Brain microvascular endothelial cell (primary cell): ENCODE measurements at regions not wholly inside any gene's neighbourhood (a gene's known extent, or its start where the extent isn't known, plus 50 kb on each side); places are given as distances from the start of the nearest gene placed in this dataset.

ENCODE experiments used
- DNase-seq: peaks from one replicate; pipeline ENCODE4 v3.0.0-alpha.2; 2020
- H3K27ac ChIP-seq: fragments of 250-450 bp; sonication (Bioruptor Pico); 2 replicates; pipeline ENCODE4 v1.5.1; 2020; ENCODE audit warnings: mild to moderate bottlenecking, moderate library complexity
- H3K27me3 ChIP-seq: fragments of 250-450 bp; sonication (Bioruptor Pico); replicated peaks from 2 replicates; pipeline ENCODE4 v1.5.1; 2020; ENCODE audit warnings: mild to moderate bottlenecking
- H3K36me3 ChIP-seq: fragments of 250-450 bp; sonication (Bioruptor Pico); replicated peaks from 2 replicates; pipeline ENCODE4 v1.5.1; 2020; ENCODE audit warnings: mild to moderate bottlenecking
- H3K4me3 ChIP-seq: 2 replicates; pipeline ENCODE4 v1.5.1; 2011; ENCODE audit warnings: low read depth, mild to moderate bottlenecking, control low read depth, low read length, moderate library complexity
- in situ Hi-C: cut with HindIII; loops from 2 replicates; pipeline ENCODE4 v1.10.0; 2017; ENCODE audit warnings: low sequenced_read_pairs, low pct_ligation_motif_present
- TF ChIP-seq, protein P1 (sequence below): IDR thresholded peaks from 2 replicates; pipeline ENCODE4 v1.5.1; 2011; ENCODE audit warnings: low read depth, mild to moderate bottlenecking, moderate library complexity, low read length, control low read depth, inconsistent platforms; ENCODE audit errors: missing control alignments

- H3K4me3 ChIP-seq: no peak overlapping the region
- DNase-seq: no peak
- in situ Hi-C loops: no loop called here
- no peaks in the 10 kb centered on the region for H3K27me3 ChIP-seq
- H3K36me3 ChIP-seq: no peaks in the 10 kb centered on the region
- no peak overlapping the region for H3K27ac ChIP-seq
- TF ChIP-seq, protein P1, sequence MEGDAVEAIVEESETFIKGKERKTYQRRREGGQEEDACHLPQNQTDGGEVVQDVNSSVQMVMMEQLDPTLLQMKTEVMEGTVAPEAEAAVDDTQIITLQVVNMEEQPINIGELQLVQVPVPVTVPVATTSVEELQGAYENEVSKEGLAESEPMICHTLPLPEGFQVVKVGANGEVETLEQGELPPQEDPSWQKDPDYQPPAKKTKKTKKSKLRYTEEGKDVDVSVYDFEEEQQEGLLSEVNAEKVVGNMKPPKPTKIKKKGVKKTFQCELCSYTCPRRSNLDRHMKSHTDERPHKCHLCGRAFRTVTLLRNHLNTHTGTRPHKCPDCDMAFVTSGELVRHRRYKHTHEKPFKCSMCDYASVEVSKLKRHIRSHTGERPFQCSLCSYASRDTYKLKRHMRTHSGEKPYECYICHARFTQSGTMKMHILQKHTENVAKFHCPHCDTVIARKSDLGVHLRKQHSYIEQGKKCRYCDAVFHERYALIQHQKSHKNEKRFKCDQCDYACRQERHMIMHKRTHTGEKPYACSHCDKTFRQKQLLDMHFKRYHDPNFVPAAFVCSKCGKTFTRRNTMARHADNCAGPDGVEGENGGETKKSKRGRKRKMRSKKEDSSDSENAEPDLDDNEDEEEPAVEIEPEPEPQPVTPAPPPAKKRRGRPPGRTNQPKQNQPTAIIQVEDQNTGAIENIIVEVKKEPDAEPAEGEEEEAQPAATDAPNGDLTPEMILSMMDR: no peak
Measured at GRCh38 chr6:97535800-97536199, 252.8 kb upstream of the MMS22L start.

DNA sequence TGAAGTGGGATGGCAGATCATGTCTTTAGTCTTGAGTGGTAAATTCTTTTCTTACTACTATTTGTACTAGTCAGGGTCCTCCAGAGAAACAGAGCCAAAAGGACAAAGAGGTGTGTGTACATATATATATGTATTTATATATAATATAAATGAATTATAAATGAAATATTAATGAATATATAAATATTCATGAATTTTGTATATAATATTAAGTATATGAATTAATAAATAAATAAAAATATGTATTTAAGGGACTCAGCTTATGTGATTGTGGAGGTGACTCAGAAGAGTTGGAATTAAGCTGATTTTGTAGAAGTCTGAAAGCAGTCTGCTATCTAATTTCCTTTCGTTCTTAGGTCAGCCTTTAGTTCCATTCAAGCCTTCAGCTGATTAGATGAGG lies 265.3 kb upstream of the MMS22L start:
- no peak for DNase-seq

GRCh38 chr6:97557355-97557754 lies 274.3 kb upstream of the MMS22L start:
- no peak for DNase-seq
- in situ Hi-C loops: no loop called here
- H3K4me3 ChIP-seq: no peak overlapping the region
- no peaks in the 10 kb centered on the region for H3K36me3 ChIP-seq
- TF ChIP-seq, protein P1: no peak
- H3K27ac ChIP-seq: no peak overlapping the region
- H3K27me3 ChIP-seq: no peaks in the 10 kb centered on the region

More for the DNA sequence above, 265.3 kb upstream of the MMS22L start:
- H3K27ac ChIP-seq: no peak overlapping the region
- no peaks in the 10 kb centered on the region for H3K36me3 ChIP-seq
- in situ Hi-C loops: no loop called here
- TF ChIP-seq, protein P1: no peak
- H3K27me3 ChIP-seq: no peaks in the 10 kb centered on the region
- H3K4me3 ChIP-seq: no peak overlapping the region

DNA sequence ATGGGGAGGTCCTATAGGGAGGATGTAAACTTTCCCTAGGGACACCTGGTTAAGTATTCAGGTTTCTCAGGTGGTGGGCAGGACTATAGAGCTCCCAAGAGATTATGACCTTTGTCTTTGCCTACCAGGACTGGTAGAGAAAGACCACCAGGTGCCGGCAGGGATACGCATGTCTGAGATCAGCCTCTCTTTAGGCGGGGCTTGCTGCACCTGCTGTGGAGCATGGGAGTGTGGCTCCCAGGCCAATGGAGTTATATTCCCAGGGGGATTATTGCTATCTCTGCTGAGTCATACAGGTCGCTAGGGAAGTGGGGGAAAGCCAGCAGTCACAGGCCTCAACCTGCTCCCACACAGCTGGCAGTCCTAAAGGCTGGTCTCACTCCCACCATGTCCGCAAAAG lies 280.5 kb upstream of the MMS22L start:
- in situ Hi-C loops: no loop called here
- Histone ChIP-seq H3K27ac (no peak overlapping the region), H3K36me3 (no peaks in the 10 kb centered on the region), H3K4me3 (no peak overlapping the region), H3K27me3 (no peaks in the 10 kb centered on the region)
- no peak for DNase-seq
- TF ChIP-seq, protein P1: no peak

DNA sequence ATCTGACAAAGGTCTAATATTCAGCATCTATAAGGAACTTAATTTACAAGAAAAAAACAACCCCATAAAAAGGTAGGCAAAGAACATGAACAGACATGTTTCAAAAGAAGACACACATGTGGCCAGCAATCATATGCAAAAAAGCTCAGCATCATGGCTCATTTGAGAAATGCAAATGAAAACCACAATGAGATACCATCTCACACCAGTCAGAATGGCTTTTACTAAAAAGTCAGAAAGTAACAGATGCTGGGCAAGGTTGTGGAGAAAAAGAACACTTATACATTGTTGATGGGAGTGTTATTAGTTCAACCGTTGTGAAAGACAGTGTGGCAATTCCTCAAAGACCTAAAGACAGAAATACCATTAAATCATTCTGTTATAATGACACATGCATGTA lies 289.9 kb upstream of the MMS22L start:
- H3K27me3 ChIP-seq: no peaks in the 10 kb centered on the region
- no peak for DNase-seq
- in situ Hi-C loops: no loop called here

GRCh38 chr6:97586344-97586743 lies 303.3 kb upstream of the MMS22L start:
- in situ Hi-C loops: no loop called here
- TF ChIP-seq, protein P1: peak; percentile 63
- no peak overlapping the region for H3K4me3 ChIP-seq
- no peaks in the 10 kb centered on the region for H3K27me3 ChIP-seq
- no peaks in the 10 kb centered on the region for H3K36me3 ChIP-seq
- no peak overlapping the region for H3K27ac ChIP-seq
- DNase-seq: peak; percentile 3

More for the DNA sequence above, 289.9 kb upstream of the MMS22L start:
- Histone ChIP-seq H3K36me3 (no peaks in the 10 kb centered on the region), H3K4me3 (no peak overlapping the region), H3K27ac (no peak overlapping the region)
- TF ChIP-seq, protein P1: no peak
